GM21576 (cell line): ENCODE measurements at regions not wholly inside any gene's neighbourhood (a gene's known extent, or its start where the extent isn't known, plus 50 kb on each side); places are given as distances from the start of the nearest gene placed in this dataset.

Source experiments
- ATAC-seq: cut with Tn5 transposase; IDR thresholded peaks from one replicate; pipeline ENCODE4 v1.9.1; 2021; ENCODE audit warnings: mild to moderate bottlenecking, moderate library complexity; ENCODE audit not compliant: unreplicated experiment

DNA sequence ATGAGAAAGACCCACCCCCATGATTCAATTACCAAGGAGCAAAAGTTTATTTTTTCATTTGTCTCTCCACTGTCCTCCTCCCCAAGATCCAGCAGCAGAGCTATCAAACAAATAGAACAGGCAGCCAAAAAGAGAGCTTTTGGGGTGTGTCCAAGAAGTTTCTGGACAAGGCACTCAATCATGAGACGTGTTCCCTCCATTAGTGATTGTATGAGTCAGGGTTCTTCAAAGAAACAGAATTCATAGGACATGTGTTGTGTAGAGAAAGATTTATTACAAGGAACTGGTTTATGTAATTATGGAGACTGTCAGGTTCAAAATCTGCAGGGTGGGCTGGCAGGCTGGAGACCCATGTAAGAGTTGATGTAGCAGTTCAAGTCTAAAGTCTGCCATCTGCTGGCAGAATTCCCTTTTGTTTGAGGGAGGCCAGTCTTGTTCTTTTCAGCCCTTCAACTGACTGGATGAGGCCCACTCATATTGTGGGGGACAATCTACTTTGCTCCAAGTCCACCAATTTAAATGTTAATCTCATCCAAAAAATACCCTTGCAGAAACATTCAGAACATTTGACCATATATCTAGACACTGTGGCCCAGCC is 248.1 kb upstream of the OPRM1 start:
- no peak for ATAC-seq

DNA sequence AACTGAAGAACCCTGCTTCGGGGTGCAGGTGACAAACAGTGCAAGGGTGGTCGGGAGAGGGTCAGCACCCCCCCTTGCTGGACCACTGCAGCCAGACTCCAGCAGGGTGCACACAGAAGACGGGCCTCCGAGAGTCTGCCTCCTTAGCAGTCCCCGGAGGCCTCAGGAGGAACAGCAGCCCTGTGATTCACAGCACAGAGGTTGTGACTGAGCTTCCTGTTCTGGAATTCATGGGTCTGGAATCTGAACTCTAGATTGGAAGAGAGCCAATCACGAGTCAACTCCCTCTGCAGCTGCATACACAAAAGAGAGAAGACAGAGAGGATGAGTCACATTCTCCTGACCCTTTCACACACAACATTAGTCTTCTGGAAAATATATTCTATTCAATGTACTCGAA is 249.0 kb upstream of the OPRM1 start:
- ATAC-seq: no peak

DNA sequence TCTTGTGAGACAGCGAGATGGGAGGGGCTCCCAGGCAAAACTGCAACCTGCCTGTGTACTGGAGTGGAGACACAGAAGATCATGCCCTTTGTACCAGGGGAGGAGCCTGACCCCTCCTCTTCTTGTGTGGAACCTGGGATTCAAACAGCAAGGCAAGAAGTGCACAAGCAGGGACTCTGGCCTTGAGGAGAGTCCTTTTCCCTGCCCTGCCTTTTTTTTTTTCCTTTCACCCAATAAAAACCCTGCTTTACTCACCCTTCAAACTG is 251.8 kb upstream of the OPRM1 start:
- ATAC-seq: no peak

DNA sequence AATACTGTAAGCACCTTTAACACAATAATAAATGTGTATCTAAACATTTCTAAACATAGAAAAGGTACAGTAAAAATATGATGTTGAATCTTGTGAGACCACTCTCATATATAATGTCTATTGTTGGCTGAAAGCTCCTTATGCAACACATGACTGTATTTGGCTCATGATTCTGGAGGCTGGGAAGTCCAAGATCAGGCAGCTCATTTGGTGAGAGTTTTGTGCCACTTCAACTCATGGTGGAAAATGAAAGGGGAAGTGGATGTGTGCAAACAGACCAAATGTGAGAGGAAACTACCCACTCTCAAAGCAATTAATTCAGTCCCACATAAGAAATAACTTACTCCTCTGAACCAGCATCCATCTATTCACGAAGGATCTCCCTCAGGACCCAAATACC is 257.7 kb upstream of the OPRM1 start:
- no peak for ATAC-seq

DNA sequence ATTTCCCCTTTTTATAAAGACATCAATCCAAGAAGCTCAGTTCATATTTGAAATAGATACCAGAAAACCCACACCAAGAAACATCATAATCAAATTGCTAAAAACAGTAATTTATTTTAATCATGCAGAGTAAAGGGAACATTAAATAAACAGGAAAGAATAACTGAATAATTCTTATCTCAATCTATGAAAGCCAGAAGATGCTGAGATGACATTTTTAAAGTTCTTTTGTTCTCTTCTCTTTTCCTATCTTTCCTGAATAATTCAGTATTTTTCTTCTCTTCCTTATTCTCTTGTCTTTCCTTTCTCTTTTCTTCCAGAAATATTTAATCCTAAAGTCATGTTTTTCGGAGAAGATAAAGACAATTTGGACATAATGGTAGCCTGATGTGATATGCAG is 259.0 kb upstream of the OPRM1 start:
- no peak for ATAC-seq

DNA sequence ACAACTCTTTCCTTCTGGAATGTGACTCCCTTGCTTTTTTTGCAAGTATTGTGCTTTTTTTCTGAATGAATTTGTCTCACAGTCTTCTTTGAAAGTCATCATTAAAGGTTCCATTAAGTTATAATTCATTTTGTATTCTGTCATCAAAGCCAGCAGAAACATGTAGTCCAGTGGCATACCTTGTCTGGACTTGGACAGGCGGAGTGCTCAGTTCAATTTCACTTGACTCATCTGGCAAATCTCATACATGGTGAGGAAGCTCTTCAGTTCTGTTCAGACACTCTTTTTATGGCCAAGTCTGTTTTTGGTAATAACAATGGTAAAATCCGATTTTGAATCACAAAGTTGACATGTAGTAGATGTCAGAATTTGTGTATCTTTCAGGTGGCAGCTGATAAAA is 260.8 kb upstream of the OPRM1 start:
- ATAC-seq: no peak

DNA sequence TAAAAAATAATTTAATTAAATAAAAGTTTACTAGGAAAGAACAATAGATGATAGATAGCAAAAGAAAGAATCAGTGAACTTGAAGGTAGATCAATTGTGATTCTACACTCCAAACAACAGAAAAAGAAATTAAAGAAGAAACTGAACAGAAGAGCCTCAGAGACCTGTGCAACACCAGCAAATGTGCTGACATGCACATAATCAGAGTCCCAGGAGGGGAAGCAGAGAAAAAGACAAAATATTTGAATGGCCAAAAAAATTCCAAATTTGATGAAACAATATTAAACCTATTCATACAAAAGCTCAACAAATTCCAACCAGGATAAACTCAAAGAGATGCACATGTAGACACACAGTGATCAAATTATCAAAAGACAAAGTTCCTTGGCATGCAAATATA is 267.5 kb upstream of the OPRM1 start:
- no peak for ATAC-seq

DNA sequence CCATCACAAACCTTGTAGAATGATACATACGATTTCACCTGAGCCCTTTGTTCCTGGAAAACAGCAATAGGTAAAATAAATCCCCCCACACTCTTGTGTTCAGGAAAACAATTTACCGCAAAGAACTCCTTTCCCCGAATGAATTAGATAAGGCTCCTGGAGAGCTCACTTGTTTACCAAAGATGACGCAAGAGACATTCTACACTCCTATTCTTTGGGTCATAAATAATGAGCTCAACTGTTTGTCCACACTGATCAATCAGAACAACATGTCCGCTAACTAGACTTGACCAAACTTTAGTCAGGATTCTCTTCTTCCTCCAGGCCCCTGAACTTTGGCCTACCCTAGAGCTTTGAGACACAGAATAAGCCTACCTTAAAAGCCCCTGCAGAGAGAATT is 271.9 kb upstream of the OPRM1 start:
- ATAC-seq: no peak

DNA sequence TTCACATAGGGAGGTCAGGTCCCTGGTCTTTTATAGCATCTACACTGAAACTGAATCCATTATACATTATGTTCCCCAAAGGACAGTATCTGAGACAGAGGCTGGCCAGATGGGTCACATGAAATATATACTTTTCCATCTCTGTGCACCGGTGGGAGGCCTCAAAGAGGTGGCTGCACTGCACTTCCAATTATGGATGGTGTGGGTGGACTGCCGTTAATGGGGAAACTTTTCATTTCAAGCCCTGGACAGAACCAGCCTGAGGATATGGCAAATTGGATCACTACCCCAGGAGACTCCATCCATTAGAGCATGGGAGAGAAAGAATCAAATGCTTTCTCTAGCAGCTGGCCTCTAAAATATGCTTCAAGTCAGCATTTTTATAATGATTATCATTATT is 280.5 kb upstream of the OPRM1 start:
- no peak for ATAC-seq

DNA sequence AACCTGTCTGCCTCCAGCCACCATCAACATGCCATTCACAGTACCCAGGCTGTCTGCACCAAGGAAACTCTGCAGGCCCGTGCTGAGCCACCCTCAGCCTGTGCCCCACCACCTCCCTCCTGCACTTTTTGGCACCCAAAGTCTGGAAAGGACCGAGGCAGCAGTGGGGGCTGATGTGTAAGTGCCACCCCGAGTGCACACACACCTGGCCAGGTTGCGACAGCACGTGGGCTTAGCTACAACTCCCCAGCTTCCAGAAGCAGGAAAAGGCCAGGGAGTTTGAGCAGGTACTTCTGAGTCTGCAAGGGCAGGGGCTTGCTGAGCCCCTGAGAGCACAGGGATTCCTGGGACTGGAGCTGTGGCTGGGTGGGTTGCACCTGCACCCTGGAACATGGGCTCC is 303.3 kb upstream of the OPRM1 start:
- no peak for ATAC-seq

DNA sequence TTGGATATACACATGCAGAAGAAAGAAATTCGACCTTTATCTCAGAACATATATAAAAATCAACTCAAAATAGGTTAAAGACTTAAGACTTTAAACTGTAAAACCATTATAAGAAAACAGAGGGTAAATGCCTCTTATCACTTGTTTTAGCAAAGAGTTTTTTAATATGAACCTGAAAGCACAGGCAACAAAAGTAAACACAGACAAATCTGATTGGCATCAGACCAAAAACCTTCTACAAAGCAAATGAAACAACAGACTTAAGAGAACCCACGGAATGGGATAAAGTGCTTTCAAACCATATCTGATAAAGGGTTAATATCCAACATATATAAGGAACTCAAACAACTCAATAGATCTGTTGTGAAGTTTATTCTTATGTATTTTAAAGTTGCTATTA is 309.9 kb upstream of the OPRM1 start:
- ATAC-seq: no peak

DNA sequence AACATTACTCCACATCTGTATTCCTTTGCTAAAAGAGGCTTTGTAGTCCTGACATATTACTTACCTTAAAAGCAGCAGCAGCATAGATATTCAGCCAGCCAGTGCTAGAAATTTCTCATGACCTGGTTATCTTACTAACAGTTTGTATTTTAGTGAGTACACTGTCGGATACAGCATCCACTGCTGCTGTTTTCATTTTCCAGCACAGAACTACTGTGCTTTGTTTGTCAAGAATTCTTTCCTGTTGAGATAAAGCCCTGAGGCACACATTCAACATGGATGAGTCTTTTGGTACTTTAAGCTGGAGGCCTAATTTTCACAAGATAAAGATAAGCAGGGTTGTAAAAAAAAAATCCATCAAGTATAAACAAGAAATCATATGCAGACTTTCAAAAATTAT is 311.2 kb upstream of the OPRM1 start:
- ATAC-seq: no peak

DNA sequence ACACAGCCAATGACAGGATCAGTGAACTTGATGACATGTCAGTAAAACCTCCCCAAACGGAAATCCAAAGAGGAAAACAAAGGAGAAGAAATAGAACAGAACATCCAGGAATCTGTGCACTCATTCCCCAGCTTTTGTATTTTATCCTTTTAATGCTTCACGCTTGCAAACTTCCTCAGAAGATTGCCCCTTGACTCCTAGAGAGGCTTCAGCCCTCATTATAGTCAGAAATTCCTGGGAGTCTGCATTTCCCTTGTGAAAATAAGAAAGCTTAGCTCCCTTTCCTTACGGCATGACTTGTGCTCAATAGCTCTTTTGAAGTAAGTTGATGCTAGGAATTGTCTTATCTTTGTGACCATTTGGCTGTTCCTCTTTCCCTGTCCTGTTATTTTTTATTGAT is 313.6 kb upstream of the OPRM1 start:
- no peak for ATAC-seq

DNA sequence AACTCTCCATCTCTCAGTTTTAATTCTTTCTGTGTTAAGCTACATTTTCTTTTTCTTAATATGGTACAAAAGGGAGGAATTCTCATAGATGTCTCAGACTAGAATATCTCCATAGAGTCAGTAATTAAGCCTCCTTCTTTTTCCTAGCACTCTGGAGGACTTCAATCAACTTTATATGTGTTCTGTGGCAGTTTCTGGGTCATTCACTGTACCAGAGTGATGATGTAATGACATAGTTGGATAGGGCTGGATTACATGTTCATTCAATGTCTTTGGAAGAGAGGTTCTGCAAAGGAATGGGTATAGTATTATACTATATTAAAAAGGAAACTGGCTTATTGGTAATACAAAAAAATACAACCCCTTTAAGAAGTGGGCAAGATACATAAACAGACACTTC is 318.3 kb upstream of the OPRM1 start:
- ATAC-seq: no peak

DNA sequence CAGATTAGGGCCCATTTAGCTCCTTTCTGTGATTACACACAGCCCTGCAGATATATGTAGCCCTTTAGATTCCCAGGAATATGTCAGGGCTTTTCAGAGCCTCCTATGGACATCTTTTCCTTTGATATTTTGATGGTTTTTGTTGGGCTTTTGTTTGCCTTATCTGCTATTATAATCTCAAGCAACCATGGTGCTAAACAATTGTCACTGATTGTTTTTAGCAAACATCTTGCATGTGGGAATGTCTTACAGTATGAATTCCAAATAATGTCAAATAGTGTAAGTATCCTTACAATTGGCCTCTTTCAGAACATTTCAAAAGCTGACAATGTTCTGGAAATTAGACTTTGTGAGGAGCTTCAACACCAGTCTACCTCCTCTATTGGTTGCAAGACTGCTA is 333.6 kb upstream of the OPRM1 start:
- ATAC-seq: no peak

DNA sequence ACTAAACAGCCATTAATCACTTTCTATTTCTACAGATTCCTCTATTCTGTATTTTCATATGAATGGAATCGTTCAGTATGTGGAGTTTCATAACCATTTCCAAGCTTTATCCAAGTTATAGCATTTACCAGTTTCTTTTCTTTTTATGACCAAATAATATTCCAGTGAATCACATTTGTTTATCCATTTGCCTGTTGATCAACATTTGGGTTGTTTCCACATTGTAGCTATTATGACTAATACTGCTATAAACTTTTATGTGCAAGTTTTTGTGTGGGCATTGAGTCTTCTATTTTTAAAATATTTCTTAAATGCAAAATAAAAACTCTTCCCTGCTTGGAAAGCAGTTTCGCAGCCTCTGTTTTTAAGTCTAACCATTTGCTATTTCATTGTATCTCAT is 336.4 kb upstream of the OPRM1 start:
- ATAC-seq: no peak

DNA sequence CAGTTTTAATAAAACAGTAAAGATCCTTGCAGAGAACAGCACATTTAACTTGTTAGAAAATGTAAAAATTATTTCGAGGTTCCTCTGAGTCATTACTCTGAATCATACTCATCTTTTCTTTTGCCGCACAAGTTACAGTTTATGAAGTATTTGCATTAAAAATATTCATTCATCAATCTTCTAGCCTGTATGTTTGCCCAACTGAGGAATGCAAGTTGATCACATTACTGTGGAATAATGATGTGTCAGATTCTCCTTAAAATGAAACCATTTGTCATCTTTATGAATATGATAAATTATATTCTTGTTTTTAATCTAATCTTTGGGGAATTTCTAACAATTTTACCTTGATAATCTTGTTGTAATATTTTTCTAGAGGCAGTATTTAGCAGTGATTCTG is 340.4 kb upstream of the OPRM1 start:
- ATAC-seq: no peak

DNA sequence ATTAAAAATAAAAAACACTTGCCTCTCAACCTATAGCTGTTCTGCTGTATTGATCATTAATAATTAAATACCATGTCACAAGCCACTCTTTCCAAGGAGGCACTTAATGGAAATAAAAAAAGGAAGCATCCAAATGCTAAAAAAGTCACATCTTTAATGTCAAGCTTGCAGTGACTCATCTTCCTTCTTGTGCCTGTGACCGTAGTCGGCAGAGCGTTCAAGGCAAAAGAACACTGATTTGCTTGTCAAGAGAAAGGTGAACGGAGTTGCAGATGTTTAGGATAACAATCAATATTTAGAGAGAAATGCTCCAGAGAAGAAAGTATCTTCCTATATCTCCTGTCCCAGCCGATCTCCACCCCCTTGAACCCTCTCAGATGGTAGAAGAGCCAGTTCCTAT is 341.0 kb upstream of the OPRM1 start:
- ATAC-seq: no peak

DNA sequence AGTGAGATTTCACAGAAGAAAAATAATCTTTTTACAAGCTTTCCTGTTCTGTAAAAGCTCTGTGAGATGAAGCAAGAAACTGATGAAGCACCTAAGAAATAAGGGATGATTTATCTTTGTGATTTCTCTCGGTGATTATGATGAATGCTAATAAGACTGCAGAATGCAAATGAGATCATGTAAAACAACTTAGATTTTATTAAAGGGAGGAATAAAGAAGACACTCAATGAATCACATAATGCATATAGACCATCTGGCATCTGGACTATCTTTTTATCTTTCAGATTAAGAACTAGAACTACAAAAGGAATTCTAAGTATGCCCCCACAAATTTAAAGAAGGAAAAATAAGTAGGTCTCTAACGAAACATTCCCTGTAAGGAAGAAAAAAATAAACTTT is 361.5 kb upstream of the OPRM1 start:
- ATAC-seq: no peak

DNA sequence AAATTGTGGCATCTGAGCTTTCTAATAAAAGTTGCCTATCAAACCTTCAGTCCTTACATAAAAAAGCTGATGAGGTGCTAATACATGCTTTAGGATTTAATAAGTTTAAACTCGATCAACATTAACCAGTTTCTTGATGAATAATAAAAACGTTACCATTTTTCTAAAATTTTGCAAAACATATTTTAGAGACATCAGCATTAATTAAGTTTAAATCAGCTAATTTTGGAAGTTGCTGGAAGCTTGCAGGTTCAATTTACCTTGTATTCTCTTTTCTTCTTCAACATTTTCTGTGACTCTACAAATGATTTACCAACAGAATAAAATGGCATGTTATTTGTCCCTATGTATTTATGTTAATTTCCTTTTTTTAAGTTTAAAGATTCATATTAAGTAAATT is 365.3 kb upstream of the OPRM1 start:
- ATAC-seq: no peak

DNA sequence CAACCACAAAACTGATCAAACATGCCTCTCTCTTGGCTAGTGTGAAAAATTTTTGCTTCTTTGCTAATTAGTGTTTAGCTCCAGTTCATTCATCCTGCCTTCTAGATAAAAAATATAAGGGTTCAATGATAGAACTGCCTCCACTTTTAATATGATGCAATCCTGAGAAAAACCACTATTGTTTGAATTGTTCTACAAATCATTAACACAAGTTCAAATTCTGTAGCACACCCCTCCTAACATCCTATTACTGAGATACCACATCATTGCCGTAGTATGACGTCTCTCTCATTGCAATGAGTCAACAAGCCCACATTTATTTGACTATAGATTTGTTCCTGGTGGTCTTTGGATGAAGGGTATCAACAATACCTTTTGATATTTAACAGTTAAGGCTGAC is 365.8 kb upstream of the OPRM1 start:
- no peak for ATAC-seq

DNA sequence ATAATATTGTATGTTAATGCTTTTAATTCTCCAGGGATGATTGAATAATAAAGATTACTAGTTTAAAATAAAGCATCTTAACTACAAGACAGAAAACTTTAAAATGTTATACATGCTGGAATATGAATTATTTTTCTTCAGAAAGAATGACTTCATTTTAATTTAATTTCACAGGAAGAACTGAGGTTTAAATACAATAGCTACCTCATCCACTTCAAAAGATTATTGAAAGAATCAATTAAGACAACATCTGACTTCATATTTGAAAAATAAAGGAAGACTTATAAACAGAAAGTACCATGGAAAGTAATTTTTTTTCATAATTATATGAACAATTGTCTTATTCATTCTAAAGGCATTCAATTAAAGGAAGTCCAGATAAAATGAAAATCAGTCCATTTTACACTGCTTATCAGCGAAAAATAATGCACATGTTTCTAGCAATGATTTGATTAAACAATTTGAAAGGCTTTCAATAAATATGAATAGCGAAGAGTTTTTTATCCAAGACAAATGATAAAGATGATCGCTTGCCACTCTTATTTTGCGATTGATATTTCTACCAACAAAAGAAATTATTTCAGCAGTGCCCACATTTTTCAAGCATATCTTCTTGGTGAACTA is 368.5 kb upstream of the OPRM1 start:
- no peak for ATAC-seq

DNA sequence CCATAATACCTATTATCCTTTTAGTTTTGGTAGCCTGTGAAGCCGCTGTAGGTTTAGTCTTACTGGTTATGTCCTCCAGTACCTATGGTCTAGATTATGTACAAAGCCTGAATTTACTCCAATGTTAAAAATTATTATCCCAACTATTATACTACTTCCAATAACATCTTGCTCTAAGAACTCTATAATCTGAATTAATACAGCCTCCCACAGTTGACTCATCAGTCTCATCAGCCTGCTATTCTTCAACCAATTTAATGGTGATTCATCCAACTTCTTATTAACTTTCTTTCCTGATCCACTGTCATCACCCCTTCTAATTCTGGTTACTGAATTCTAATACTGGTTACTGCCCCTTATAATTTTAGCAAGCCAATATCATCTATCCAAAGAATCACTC is 370.3 kb upstream of the OPRM1 start:
- ATAC-seq: no peak

DNA sequence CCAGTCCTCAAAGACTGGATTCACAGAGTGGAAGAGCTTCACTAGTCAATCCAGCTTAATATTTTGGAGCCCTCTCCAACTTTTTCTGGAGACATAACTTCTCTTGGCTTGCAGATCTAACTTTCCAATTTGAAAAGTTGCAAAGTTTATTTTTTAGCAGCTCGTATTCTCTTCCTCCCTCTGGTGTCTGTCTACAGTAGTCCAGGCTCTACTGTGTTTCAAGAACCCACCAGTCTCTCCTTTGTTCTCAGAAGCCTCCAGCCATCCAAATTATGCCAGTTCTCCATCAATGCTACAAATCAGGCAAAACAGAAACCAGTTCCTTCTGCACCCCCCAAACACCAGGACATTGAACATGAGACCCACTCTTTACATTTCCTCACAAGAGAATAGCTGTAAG is 376.1 kb upstream of the OPRM1 start:
- ATAC-seq: no peak
